Stimulated activated CD8-positive, alpha-beta memory T cell treated with anti-CD3 and anti-CD28 coated beads, Interleukin-4, amount 100 ng/mL, for 4 hours (primary cell): ENCODE measurements at regions not wholly inside any gene's neighbourhood (a gene's known extent, or its start where the extent isn't known, plus 50 kb on each side); places are given as distances from the start of the nearest gene placed in this dataset.
"Not testable (repeated sequence)": the region's sequence is repeated elsewhere in the genome, so short reads cannot be mapped to it uniquely, and the experiment has no call there.

ENCODE experiments used
- DNase-seq, 2 donors: peaks; one replicate each; pipeline ENCODE4 v3.0.0-alpha.2; 2020; ENCODE audit warnings: low read depth in 2 of 2, low spot score in 1 of 2

GRCh38 chr10:64103750-64104470 is 582.7 kb downstream of the REEP3 start:
- no peak for DNase-seq

GRCh38 chr10:64109926-64110495 is 588.8 kb downstream of the REEP3 start:
- no peak for DNase-seq

GRCh38 chr10:64112701-64113355 is 591.6 kb downstream of the REEP3 start:
- no peak for DNase-seq

DNA sequence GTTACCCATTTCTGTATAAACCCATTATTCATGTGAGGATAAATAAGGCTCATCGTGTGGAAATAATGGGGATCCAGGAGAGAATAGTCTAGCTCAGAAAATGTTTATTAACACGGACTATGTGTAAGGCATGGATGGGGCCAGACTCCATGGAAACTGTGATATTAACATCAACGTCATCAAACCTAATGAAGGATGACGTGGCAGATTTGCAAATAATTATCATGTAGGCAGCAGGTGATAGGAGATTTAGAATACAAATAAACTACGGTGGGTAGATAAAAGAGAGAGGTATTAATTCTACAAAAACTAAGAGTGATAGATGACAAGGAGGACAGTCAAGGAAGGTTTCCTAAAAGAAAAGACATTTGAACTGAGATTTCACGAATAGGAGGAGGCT is 592.2 kb downstream of the REEP3 start:
- DNase-seq: no peak

GRCh38 chr10:64113792-64114191 is 592.6 kb downstream of the REEP3 start:
- DNase-seq: no peak

DNA sequence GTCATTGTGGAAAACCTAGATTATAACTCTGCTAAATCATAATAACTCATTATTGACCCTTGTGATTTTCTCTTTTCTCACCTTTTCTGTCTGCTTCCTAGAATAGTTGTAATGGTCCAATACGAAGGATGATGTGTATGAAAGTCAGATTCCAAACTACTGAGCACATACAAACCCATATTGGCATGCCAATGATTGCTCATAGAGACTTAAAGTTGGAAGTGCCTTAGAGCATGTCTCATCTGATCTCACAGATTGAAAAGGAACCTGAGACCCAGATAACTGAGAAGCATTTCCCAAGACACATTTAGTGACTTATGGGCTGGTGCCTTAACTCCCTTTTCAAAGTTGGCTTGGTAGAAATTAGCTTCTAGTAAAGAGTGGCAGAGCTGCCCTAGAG is 594.3 kb downstream of the REEP3 start:
- no peak for DNase-seq

GRCh38 chr10:64115908-64116643 is 594.9 kb downstream of the REEP3 start:
- no peak for DNase-seq

GRCh38 chr10:64116707-64117106 is 595.5 kb downstream of the REEP3 start:
- no peak for DNase-seq

DNA sequence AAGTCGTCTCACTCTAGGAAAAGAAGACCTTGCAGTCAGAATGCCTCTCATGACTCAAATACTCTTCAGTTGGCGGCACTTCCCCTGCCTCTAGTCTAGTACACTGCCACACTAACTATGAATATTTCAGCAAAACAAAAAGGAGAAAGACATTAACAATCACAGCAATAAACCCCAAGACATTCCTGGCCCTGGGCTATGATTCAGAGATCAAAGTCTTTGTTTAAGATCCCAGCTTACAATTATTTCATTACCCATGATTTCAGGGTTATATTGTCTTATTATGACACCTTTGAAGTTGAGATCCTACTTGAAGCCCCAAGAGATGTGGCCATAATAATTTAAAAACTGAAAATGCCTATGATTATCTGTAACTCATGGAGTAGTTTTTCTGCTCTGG is 597.5 kb downstream of the REEP3 start:
- no peak for DNase-seq

DNA sequence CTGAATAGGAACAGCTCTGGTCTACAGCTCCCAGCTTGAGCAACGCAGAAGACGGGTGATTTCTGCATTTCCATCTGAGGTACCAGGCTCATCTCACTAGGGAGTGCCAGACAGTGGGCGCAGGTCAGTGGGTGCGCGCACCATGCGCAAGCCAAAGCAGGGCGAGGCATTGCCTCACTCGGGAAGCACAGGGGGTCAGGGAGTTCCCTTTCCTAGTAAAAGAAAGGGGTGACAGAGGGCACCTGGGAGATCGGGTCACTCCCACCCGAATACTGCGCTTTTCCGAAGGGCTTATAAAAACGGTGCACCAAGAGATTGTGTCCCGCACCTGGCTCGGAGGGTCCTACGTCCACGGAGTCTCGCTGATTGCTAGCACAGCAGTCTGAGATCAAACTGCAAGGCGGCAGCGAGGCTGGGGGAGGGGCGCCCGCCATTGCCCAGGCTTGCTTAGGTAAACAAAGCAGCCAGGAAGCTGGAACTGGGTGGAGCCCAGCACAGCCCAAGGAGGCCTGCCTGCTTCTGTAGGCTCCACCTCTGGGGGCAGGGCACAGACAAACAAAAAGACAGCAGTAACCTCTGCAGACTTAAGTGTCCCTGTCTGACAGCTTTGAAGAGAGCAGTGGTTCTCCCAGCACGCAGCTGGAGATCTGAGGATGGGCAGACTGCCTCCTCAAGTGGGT is 599.2 kb downstream of the REEP3 start:
- not testable (repeated sequence) for DNase-seq

DNA sequence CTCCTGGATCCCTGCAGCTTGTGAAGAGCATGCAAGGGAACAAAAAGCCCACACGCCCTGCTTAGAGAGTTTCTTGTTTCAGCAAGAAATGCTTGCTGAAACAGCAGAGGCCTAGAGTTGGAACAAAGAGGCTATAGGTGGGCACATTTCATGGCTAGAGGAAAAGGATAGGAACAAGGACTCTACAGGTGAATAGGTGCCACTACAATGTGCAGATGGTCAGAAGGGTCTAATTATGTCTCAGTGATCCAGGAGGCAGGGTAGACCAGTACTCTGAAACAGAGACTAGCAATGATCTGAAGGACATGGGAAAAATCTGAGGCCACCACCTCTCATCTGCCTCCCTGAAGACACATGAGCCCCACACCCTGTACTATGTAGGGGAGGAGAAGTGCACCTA is 609.0 kb downstream of the REEP3 start:
- no peak for DNase-seq

- DNase-seq: no peak
These were observed 613.5 kb downstream of the REEP3 start for GRCh38 chr10:64134676-64135075.

DNA sequence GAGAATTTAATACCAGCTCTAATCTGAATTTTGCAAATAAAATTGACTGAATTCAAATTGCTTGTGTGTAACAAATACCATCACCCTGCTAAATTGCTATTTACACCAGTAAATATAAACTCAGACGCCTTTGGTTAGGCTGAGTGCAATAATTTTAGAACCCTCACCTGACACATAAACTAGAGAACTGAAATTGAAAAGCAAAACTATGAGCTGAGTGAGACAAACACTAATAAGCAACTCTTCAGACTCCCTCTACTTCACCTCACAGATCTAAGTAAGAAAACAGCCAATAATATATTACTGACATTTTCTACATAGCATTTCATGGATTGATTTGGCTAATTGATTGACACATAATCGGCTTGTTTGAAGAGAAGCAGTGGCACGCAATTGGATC is 621.2 kb downstream of the REEP3 start:
- no peak for DNase-seq

DNA sequence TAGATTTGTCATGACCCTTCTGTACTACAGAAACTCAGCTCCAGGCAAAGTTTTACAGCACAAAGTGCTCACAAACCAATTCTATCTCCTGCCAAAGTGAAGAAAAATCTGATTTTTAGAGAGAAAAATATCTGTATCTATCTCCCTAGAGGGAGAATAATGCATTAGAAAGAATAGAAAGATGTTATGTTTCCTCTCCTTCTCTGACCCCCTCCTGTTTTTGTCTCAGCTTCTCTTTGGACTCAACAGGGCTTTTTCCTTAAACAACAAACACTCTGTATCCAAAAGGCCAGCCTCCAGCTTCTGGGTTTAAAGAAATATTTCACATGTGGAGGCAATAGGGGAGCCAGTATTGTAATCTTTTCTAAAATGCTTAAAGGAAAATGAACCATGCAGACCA is 627.4 kb downstream of the REEP3 start:
- DNase-seq: no peak

DNA sequence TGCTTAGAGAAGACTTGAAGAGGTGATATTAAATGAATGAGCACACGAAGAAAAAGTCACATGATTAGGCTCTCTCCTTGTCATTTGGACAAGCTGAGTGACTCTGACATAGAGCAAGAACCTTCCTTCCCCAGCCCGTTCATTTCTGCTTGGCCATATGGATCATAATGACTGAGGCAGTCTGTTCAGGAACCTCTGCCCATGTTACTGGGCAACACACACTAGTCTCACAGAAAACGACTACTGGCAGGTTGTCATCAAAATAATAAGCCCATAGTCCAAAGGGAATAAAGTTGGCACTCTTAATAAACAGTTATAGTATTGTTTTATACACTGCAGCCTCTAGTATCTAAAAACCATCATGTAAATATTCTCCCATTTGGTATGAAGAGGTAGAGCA is 635.0 kb downstream of the REEP3 start:
- no peak for DNase-seq

DNA sequence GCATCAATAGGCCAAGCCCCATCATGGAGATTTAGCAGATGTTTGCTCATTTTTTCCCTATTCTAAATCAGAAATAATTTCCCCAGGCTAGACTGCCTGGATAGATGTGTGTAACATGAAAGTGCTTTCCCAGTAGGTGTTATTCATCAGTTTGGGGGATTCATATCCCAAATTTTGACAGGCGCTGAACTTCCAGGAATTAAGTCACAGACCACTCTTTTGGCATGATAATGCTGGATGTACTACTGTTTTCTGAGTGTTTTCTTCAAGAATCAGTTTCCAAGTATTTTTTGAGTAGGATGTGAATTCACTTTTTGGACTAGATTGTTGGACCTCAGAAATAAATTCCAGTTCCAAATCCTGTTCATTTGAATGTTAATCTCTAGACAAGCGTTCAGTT is 637.4 kb downstream of the REEP3 start:
- no peak for DNase-seq

- no peak for DNase-seq
These were observed 639.0 kb downstream of the REEP3 start for GRCh38 chr10:64159910-64160872.

- DNase-seq: no peak
These were observed 649.6 kb downstream of the REEP3 start for GRCh38 chr10:64170791-64171190.

DNA sequence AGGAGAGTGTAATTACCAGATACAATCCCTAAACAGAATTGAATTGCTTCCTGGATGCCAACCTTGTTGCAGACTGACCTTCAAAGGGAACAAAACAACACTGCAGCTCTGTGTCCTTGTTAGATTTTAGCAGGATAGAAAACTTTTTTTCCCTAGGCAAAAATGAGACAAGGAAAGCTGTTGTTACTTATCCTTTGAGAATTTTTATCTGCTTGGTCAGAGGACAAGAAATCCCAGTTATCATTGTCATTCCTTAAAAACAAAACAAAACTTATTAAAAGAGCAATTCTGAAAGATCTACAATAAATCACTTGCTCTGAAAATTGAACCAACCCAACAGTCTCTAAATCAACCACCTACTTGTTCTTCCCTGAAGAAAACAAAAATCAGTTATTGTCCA is 652.6 kb downstream of the REEP3 start:
- no peak for DNase-seq

DNA sequence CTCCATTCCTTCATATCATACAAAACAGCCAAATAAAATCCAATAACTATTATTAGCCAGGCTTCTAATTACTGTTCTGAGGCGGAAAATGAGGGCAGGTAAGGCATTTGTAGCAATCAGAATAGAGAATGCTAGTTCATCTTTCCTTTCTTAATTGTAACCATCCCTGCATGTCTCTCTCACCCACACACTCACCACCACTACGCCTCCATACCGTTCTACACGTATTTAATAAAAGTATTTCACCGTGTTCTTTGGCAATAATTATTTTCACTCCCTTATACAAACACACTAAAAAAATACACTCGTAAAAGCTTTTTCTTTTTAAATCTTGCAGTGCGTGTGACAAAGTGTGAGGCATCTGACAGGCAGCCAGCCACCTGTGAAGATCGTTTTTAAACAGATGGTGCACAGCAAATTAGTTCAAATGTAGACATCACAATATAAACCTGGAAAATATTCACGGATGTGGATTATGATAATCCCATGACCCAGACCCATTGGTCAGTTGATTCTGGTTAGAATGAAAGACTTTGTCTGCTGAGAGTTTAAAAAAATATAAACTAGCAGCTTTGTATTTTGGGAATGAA is 653.6 kb downstream of the REEP3 start:
- DNase-seq: no peak
